Astrocyte (in vitro differentiated cells and primary cell): ENCODE measurements at regions not wholly inside any gene's neighbourhood (a gene's known extent, or its start where the extent isn't known, plus 50 kb on each side); places are given as distances from the start of the nearest gene placed in this dataset.

Experiments
- CTCF ChIP-seq: IDR thresholded peaks from 2 replicates; pipeline ENCODE4 v1.5.1; 2011; ENCODE audit warnings: low read depth, mild to moderate bottlenecking, inconsistent platforms, low read length, moderate library complexity; ENCODE audit not compliant: insufficient read depth
- EZH2 ChIP-seq: IDR thresholded peaks from 2 replicates; pipeline ENCODE4 v1.6.1; 2012; ENCODE audit warnings: mild to moderate bottlenecking, low read length, inconsistent platforms; ENCODE audit not compliant: insufficient read depth

- TF ChIP-seq CTCF (no peak), EZH2 (no peak)
Measured at GRCh38 chr1:5272325-5272724, 617.9 kb downstream of the AJAP1 start.
